ENCODE measurements at regions not wholly inside any gene's neighbourhood (a gene's known extent, or its start where the extent isn't known, plus 50 kb on each side); places are given as distances from the start of the nearest gene placed in this dataset.

DNA sequence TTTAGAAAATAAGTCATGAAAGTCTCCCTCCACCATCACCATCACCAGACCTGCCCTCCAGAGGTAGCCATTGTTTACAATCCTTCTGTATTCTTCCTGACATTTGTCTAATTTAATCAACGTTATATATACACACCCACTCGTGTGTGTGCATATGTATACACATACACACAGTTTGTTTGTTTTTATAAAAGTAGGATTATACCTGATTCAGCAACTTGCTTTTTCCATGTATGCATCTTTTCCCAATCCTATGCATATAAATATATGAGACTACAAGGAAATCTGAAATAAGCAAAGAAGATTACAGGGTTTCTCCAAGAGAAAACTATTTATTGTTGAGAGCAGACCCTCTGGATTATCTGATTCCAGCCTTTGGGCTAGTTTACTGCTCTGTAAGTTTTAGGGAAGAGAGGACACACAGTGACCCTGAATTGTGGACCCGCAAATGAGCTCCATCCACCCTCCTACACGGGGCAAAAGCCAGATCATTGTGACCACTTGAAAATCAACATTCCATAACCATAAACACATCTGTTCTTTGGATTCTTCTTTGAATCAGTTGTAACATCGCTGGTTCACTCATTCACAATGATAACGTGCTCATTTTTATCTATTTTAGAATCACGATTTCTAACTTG, 104.3 kb downstream of the CPN2 start:
- no peak overlapping the region for H3K27ac ChIP-seq (ENCODE audit: low read depth, low read length)
- H3K4me3 ChIP-seq (ENCODE audit: low read depth, low read length) = no peak overlapping the region
- no peak overlapping the region for H4K12ac ChIP-seq (ENCODE audit: low read depth, low read length)
- H3K4me1 ChIP-seq (ENCODE audit: control insufficient read depth in 1 of 2, insufficient read depth in 2 of 2, low read length in 2 of 2) = peaks cover 0 to 4% of the 10 kb centered on the region in 2 experiments
- 100% methylated on average over 1 of the region's 7 CpGs for WGBS (ENCODE audit: extremely low coverage, insufficient coverage, insufficient read length)
- no peak overlapping the region for H3K4ac ChIP-seq (ENCODE audit: low read depth, low read length)
- no peak overlapping the region for H3K18ac ChIP-seq (ENCODE audit: low read length)
- H3K79me2 ChIP-seq (ENCODE audit: control insufficient read depth, insufficient read depth, low read length, poor library complexity) = no peaks in the 10 kb centered on the region
- no peak overlapping the region for H2BK5ac ChIP-seq (ENCODE audit: low read depth, low read length, poor library complexity)
- no peak overlapping the region for H2AFZ ChIP-seq (ENCODE audit: insufficient read depth, low read length, poor library complexity)
- H3K36me3 ChIP-seq (ENCODE audit: control insufficient read depth in 1 of 2, insufficient read depth in 2 of 2, low read length in 2 of 2) = no peaks in the 10 kb centered on the region
- H4K91ac ChIP-seq (ENCODE audit: low read depth, low read length) = no peak overlapping the region
- H2BK12ac ChIP-seq (ENCODE audit: low read length) = no peak overlapping the region
- no peaks in the 10 kb centered on the region for H3K9me3 ChIP-seq (ENCODE audit: insufficient read depth, low read depth, low read length)
- H3K27me3 ChIP-seq (ENCODE audit: insufficient read depth, low read length) = no peaks in the 10 kb centered on the region
- no peak overlapping the region for H3K23ac ChIP-seq (ENCODE audit: low read length)
- peaks cover 1% of the 10 kb centered on the region for H3K79me1 ChIP-seq (ENCODE audit: low read length)
- no peak overlapping the region for H3K9ac ChIP-seq (ENCODE audit: low read length)
- no peak overlapping the region for H2AK5ac ChIP-seq (ENCODE audit: low read length)
- H3K4me2 ChIP-seq (ENCODE audit: low read length) = no peak overlapping the region
- no peak overlapping the region for H3K14ac ChIP-seq (ENCODE audit: low read length)
- DNase-seq = no peak
- H4K8ac ChIP-seq (ENCODE audit: low read depth, low read length) = no peak overlapping the region
- no peak overlapping the region for H2BK120ac ChIP-seq (ENCODE audit: insufficient read depth, low read length, poor library complexity)

DNA sequence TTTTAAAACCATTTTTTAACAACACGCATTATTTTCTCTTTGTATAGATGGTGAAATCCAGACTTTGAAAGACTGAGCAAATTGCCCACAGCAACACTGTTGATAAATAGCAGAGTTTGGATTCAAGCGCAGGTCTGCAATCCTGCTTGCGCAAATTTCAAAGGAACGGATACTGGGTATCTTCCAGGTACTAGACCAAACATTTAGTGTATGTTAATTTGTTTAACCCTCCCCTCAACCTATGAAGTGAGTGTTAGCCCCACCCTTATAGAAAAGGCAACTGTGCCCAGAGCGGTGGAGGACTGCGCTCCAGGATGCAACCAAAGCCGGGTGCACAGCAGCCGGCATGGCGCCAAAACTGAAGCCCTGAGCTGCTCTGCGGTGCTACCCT, 103.8 kb downstream of the CPN2 start:
- no peaks in the 10 kb centered on the region for H3K79me2 ChIP-seq (ENCODE audit: control insufficient read depth, insufficient read depth, low read length, poor library complexity)
- no peak overlapping the region for H3K18ac ChIP-seq (ENCODE audit: low read length)
- no peak overlapping the region for H3K4ac ChIP-seq (ENCODE audit: low read depth, low read length)
- H3K4me3 ChIP-seq (ENCODE audit: low read depth, low read length) = no peak overlapping the region
- H4K12ac ChIP-seq (ENCODE audit: low read depth, low read length) = no peak overlapping the region
- no peak overlapping the region for H2BK120ac ChIP-seq (ENCODE audit: insufficient read depth, low read length, poor library complexity)
- H3K23ac ChIP-seq (ENCODE audit: low read length) = no peak overlapping the region
- no peak overlapping the region for H3K4me2 ChIP-seq (ENCODE audit: low read length)
- no peaks in the 10 kb centered on the region for H3K27me3 ChIP-seq (ENCODE audit: insufficient read depth, low read length)
- H2BK12ac ChIP-seq (ENCODE audit: low read length) = no peak overlapping the region
- H2AFZ ChIP-seq (ENCODE audit: insufficient read depth, low read length, poor library complexity) = no peak overlapping the region
- no peak overlapping the region for H2AK5ac ChIP-seq (ENCODE audit: low read length)
- H3K14ac ChIP-seq (ENCODE audit: low read length) = no peak overlapping the region
- peak; percentile 25 to 86 for DNase-seq
- H3K27ac ChIP-seq (ENCODE audit: low read depth, low read length) = no peak overlapping the region
- H3K4me1 ChIP-seq (ENCODE audit: control insufficient read depth in 1 of 2, insufficient read depth in 2 of 2, low read length in 2 of 2) = peaks cover 0 to 4% of the 10 kb centered on the region in 2 experiments
- H2BK5ac ChIP-seq (ENCODE audit: low read depth, low read length, poor library complexity) = no peak overlapping the region
- peaks cover 2% of the 10 kb centered on the region for H3K9me3 ChIP-seq (ENCODE audit: insufficient read depth, low read depth, low read length)
- peaks cover 1% of the 10 kb centered on the region for H3K79me1 ChIP-seq (ENCODE audit: low read length)
- no peak overlapping the region for H3K9ac ChIP-seq (ENCODE audit: low read length)
- H4K91ac ChIP-seq (ENCODE audit: low read depth, low read length) = no peak overlapping the region
- 100% methylated on average over 1 of the region's 10 CpGs for WGBS (ENCODE audit: extremely low coverage, insufficient coverage, insufficient read length)
- no peak overlapping the region for H4K8ac ChIP-seq (ENCODE audit: low read depth, low read length)
- H3K36me3 ChIP-seq (ENCODE audit: control insufficient read depth in 1 of 2, insufficient read depth in 2 of 2, low read length in 2 of 2) = no peaks in the 10 kb centered on the region

DNA sequence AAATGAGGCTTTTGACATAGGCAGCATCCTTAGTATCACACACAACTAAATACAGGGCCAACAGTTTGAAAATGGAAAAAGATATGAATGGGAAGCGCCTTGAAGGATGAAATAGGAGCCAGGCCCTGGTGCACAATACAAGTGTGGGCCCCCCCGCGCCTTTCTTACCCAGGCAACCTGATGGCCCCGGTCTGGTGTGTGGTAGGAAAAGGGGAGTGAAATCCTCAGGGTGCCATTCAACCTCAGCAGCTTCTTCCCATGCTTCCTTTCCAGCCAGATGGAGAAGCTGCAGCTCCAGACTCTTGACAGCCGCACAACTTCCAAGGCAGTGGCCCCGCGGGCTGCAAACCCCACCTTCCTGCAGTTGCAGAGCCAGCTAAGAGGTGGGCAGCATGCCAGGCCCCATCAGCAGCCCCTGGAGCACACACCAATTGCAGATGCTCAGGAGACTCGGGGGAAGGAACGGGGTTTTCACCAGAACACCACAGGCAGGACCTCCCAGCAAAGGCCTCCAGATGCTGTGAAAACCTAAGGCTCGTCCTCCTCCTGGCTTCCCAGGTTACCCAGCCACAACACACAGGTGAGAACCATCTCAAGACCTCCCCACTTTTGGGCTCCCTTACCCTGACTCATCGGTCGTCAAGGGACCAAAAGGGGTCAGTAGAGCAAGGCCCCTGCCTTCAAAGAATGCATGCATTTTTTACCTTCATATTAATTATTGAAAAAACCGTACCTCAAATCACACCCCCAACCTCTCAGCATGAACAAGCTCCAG, 101.6 kb downstream of the CPN2 start:
- no peak for DNase-seq
- Histone ChIP-seq H3K4ac (ENCODE audit: low read depth, low read length) (no peak overlapping the region), H3K27me3 (ENCODE audit: insufficient read depth, low read length) (no peaks in the 10 kb centered on the region), H3K79me2 (ENCODE audit: control insufficient read depth, insufficient read depth, low read length, poor library complexity) (no peaks in the 10 kb centered on the region), H4K91ac (ENCODE audit: low read depth, low read length) (no peak overlapping the region), H3K4me1 (ENCODE audit: control insufficient read depth in 1 of 2, insufficient read depth in 2 of 2, low read length in 2 of 2) (peaks cover 0 to 4% of the 10 kb centered on the region in 2 experiments), H3K4me2 (ENCODE audit: low read length) (no peak overlapping the region), H3K18ac (ENCODE audit: low read length) (no peak overlapping the region), H3K9ac (ENCODE audit: low read length) (no peak overlapping the region), H3K27ac (ENCODE audit: low read depth, low read length) (no peak overlapping the region), H3K4me3 (ENCODE audit: low read depth, low read length) (no peak overlapping the region), H2AFZ (ENCODE audit: insufficient read depth, low read length, poor library complexity) (no peak overlapping the region), H2BK120ac (ENCODE audit: insufficient read depth, low read length, poor library complexity) (no peak overlapping the region), H4K8ac (ENCODE audit: low read depth, low read length) (no peak overlapping the region), H3K36me3 (ENCODE audit: control insufficient read depth in 1 of 2, insufficient read depth in 2 of 2, low read length in 2 of 2) (no peaks in the 10 kb centered on the region), H2BK5ac (ENCODE audit: low read depth, low read length, poor library complexity) (no peak overlapping the region), H3K23ac (ENCODE audit: low read length) (no peak overlapping the region), H4K12ac (ENCODE audit: low read depth, low read length) (no peak overlapping the region), H2AK5ac (ENCODE audit: low read length) (no peak overlapping the region), H3K79me1 (ENCODE audit: low read length) (peaks cover 1% of the 10 kb centered on the region), H3K14ac (ENCODE audit: low read length) (no peak overlapping the region), H3K9me3 (ENCODE audit: insufficient read depth, low read depth, low read length) (peaks cover 2% of the 10 kb centered on the region), H2BK12ac (ENCODE audit: low read length) (no peak overlapping the region)
- 100% methylated on average over 1 of the region's 13 CpGs for WGBS (ENCODE audit: extremely low coverage, insufficient coverage, insufficient read length)

DNA sequence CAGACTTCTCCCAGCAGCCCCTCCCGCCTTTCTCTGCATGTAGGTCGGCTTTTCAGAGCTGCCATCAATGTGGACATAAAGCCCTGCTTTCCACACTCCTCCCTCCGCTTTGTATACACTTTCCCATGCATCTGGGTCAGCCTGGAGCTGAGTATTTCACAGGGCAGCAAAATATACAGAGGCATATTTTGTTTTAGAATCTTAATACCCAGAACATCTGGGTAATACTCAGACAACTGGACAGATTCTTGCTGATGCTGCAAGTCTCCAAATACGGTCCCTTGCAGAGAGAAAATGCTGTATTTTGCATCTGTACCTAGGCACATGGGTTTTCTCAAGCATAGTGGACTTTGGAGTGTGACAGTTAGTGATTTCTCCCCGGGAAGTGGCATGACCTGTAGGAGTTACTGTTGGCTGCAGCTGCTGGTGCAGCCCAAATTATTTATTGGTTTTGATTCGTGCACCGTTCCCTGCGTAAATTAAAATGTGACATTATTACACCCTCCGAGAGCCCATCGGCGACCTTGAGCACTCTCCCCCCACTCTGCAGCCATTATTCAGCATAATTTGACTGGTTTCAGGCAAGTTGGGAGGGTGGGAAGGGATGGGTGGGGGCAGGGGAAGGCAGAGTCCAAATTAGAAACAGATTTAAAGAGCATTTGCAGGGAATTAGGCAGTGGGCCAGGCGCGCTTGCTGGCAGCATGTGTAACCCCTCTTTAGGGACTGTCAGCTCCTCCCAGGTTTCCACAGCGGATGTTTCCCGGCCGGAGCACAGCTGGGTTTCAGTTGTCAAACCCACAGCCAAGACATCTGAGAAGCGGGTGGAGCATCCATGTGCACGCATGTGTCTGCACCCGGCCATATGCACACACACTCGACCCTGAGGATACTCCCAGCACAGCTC, 100.8 kb downstream of the CPN2 start:
- Histone ChIP-seq H3K27ac (ENCODE audit: low read depth, low read length) (no peak overlapping the region), H3K18ac (ENCODE audit: low read length) (no peak overlapping the region), H3K14ac (ENCODE audit: low read length) (no peak overlapping the region), H2BK12ac (ENCODE audit: low read length) (no peak overlapping the region), H3K4ac (ENCODE audit: low read depth, low read length) (no peak overlapping the region), H2BK120ac (ENCODE audit: insufficient read depth, low read length, poor library complexity) (no peak overlapping the region), H3K4me2 (ENCODE audit: low read length) (no peak overlapping the region), H2AFZ (ENCODE audit: insufficient read depth, low read length, poor library complexity) (no peak overlapping the region), H3K36me3 (ENCODE audit: control insufficient read depth in 1 of 2, insufficient read depth in 2 of 2, low read length in 2 of 2) (no peaks in the 10 kb centered on the region), H2BK5ac (ENCODE audit: low read depth, low read length, poor library complexity) (no peak overlapping the region), H3K4me3 (ENCODE audit: low read depth, low read length) (no peak overlapping the region), H3K9me3 (ENCODE audit: insufficient read depth, low read depth, low read length) (peaks cover 2% of the 10 kb centered on the region), H4K91ac (ENCODE audit: low read depth, low read length) (no peak overlapping the region), H3K23ac (ENCODE audit: low read length) (no peak overlapping the region), H2AK5ac (ENCODE audit: low read length) (no peak overlapping the region), H4K12ac (ENCODE audit: low read depth, low read length) (no peak overlapping the region), H3K79me2 (ENCODE audit: control insufficient read depth, insufficient read depth, low read length, poor library complexity) (no peaks in the 10 kb centered on the region), H3K79me1 (ENCODE audit: low read length) (peaks cover 1% of the 10 kb centered on the region), H3K9ac (ENCODE audit: low read length) (no peak overlapping the region), H4K8ac (ENCODE audit: low read depth, low read length) (no peak overlapping the region), H3K4me1 (ENCODE audit: control insufficient read depth in 1 of 2, insufficient read depth in 2 of 2, low read length in 2 of 2) (peaks cover 2 to 6% of the 10 kb centered on the region in 2 experiments), H3K27me3 (ENCODE audit: insufficient read depth, low read length) (no peaks in the 10 kb centered on the region)
- no peak for DNase-seq
- no CpG with 5 or more reads among the region's 20 CpGs for WGBS (ENCODE audit: extremely low coverage, insufficient coverage, insufficient read length)

Measured in trophoblast cell (in vitro differentiated cells and primary cell).